H1 (cell line): ENCODE measurements at regions not wholly inside any gene's neighbourhood (a gene's known extent, or its start where the extent isn't known, plus 50 kb on each side); places are given as distances from the start of the nearest gene placed in this dataset.

Experiments
- CTCF ChIA-PET: fragments of 300-600 bp; sonication (Branson Sonifier 250); formaldehyde crosslinking; loops from one replicate; lab custom pipeline; 2021; ENCODE audit not compliant: partially characterized antibody; lab: Charles Lee
- POLR2A ChIA-PET: fragments of 300-600 bp; sonication (Branson Sonifier 250); formaldehyde crosslinking; loops from one replicate; lab custom pipeline; 2021; ENCODE audit warnings: inconsistent platforms; ENCODE audit not compliant: partially characterized antibody; lab: Charles Lee
- DNase-seq, 2 experiments: peaks; one replicate each; pipeline versions ENCODE4 v3.0.0 to v3.0.0-alpha.2; 2010 to 2022; ENCODE audit warnings: low spot score in 2 of 2, low read depth in 1 of 2, mixed read lengths in 1 of 2
- FAIRE-seq: peaks from 2 replicates; lab custom pipeline; 2011; peaks lifted over from hg19 to GRCh38; lab: Jason Lieb, UNC
- H2AFZ ChIP-seq: 2 replicates; pipeline ENCODE4 v1.8.1; 2012; ENCODE audit warnings: low read length, inconsistent platforms
- H2AK5ac ChIP-seq: 2 replicates; pipeline ENCODE4 v1.6.1; 2013; ENCODE audit warnings: low read depth, low read length
- H2BK120ac ChIP-seq: replicated peaks from 2 replicates; pipeline ENCODE3; 2013; ENCODE audit warnings: low read depth, low read length, inconsistent platforms
- H2BK12ac ChIP-seq: 2 replicates; pipeline ENCODE4 v1.6.1; 2013; ENCODE audit warnings: low read depth, low read length
- H2BK15ac ChIP-seq: 2 replicates; pipeline ENCODE4 v1.6.1; 2013; ENCODE audit warnings: low read length
- H2BK20ac ChIP-seq: 2 replicates; pipeline ENCODE4 v1.6.1; 2013; ENCODE audit warnings: low read length
- H2BK5ac ChIP-seq: 2 replicates; pipeline ENCODE4 v1.6.1; 2013; ENCODE audit warnings: low read depth, low read length
- H3K14ac ChIP-seq: 2 replicates; pipeline ENCODE4 v1.6.1; 2013; ENCODE audit warnings: inconsistent platforms; ENCODE audit not compliant: insufficient read length
- H3K18ac ChIP-seq: 2 replicates; pipeline ENCODE4 v1.6.1; 2013; ENCODE audit warnings: low read length; ENCODE audit errors: extremely low read depth
- H3K23ac ChIP-seq: 2 replicates; pipeline ENCODE4 v1.6.1; 2013; ENCODE audit warnings: inconsistent platforms; ENCODE audit not compliant: insufficient read length
- H3K23me2 ChIP-seq: 2 replicates; pipeline ENCODE4 v1.6.1; 2013; ENCODE audit warnings: low read depth, low read length
- H3K27ac ChIP-seq: 2 replicates; pipeline ENCODE4 v1.6.1; 2011; ENCODE audit warnings: low read depth, low read length, inconsistent platforms
- H3K27me3 ChIP-seq, 4 experiments: replicated peaks in 1 of 4; 1 replicate in 1 of 4; 2 replicates in 3 of 4; pipeline versions ENCODE4 v1.6.1 to v1.8.1; 2011 to 2013; ENCODE audit warnings: low read length in 3 of 4, mild to moderate bottlenecking in 3 of 4, inconsistent platforms in 2 of 4, mixed read lengths in 2 of 4, moderate library complexity in 1 of 4; ENCODE audit not compliant: control insufficient read depth in 3 of 4, insufficient read depth in 3 of 4; ENCODE audit errors: extremely low read depth in 1 of 4
- H3K36me3 ChIP-seq, 4 experiments: 2 replicates each; pipeline versions ENCODE4 v1.6.1 to v1.8.1; 2011 to 2013; ENCODE audit warnings: mild to moderate bottlenecking in 4 of 4, low read length in 3 of 4, moderate library complexity in 2 of 4, control low read depth in 1 of 4, inconsistent platforms in 1 of 4; ENCODE audit not compliant: insufficient read depth in 4 of 4, control insufficient read depth in 2 of 4
- H3K4ac ChIP-seq: replicated peaks from 2 replicates; pipeline ENCODE3; 2013; ENCODE audit warnings: low read length, low read depth, mixed read lengths, inconsistent platforms; ENCODE audit not compliant: insufficient read length
- H3K4me1 ChIP-seq, 4 experiments: replicated peaks in 1 of 4; 1 replicate in 1 of 4; 2 replicates in 3 of 4; pipeline versions ENCODE4 v1.6.1 to v1.8.1; 2011 to 2013; ENCODE audit warnings: low read length in 3 of 4, inconsistent platforms in 2 of 4, mixed read lengths in 1 of 4; ENCODE audit not compliant: insufficient read depth in 4 of 4, control insufficient read depth in 3 of 4
- H3K4me2 ChIP-seq, 2 experiments: 2 replicates each; pipeline versions ENCODE4 v1.6.1 to v1.8.1; 2011 to 2013; ENCODE audit warnings: low read depth in 2 of 2, low read length in 2 of 2, control low read depth in 1 of 2, inconsistent platforms in 1 of 2, mild to moderate bottlenecking in 1 of 2; ENCODE audit not compliant: insufficient read depth in 1 of 2
- H3K4me3 ChIP-seq, 4 experiments: fragments of 200-600, 300-600 bp in 1 of 4; sonication (generic), shearing (Covaris generic), sonication (Bioruptor Twin) in 1 of 4; 2 replicates each; pipeline versions ENCODE4 v1.5.1 to v1.8.1; 2011 to 2016; ENCODE audit warnings: low read length in 4 of 4, low read depth in 3 of 4, control low read depth in 2 of 4, inconsistent platforms in 2 of 4, mild to moderate bottlenecking in 2 of 4, mixed read lengths in 1 of 4, moderate library complexity in 1 of 4; ENCODE audit not compliant: insufficient read depth in 2 of 4; ENCODE audit errors: extremely low read depth in 1 of 4
- H3K56ac ChIP-seq: replicated peaks from 2 replicates; pipeline ENCODE3; 2013; ENCODE audit warnings: low read depth, mild to moderate bottlenecking, mixed read lengths, low read length, inconsistent platforms; ENCODE audit not compliant: insufficient read length
- H3K79me1 ChIP-seq: 2 replicates; pipeline ENCODE4 v1.6.1; 2013; ENCODE audit warnings: low read depth, low read length, control low read depth
- H3K79me2 ChIP-seq, 2 experiments: 2 replicates each; pipeline versions ENCODE4 v1.6.1 to v1.8.1; 2012 to 2013; ENCODE audit warnings: low read length in 2 of 2, mild to moderate bottlenecking in 2 of 2, inconsistent platforms in 1 of 2; ENCODE audit not compliant: insufficient read depth in 2 of 2, control insufficient read depth in 1 of 2
- H3K9ac ChIP-seq, 4 experiments: replicated peaks in 1 of 4; 1 replicate in 1 of 4; 2 replicates in 3 of 4; pipeline versions ENCODE4 v1.6.1 to v1.8.1; 2011 to 2013; ENCODE audit warnings: low read depth in 3 of 4, low read length in 3 of 4, control low read depth in 2 of 4, mild to moderate bottlenecking in 2 of 4, moderate library complexity in 2 of 4, inconsistent platforms in 1 of 4; ENCODE audit errors: extremely low read depth in 1 of 4
- H3K9me3 ChIP-seq, 2 experiments: 2 replicates each; pipeline versions ENCODE4 v1.6.1 to v1.8.1; 2012 to 2013; ENCODE audit warnings: mild to moderate bottlenecking in 2 of 2, moderate library complexity in 2 of 2, control low read depth in 1 of 2, inconsistent platforms in 1 of 2, low read depth in 1 of 2, low read length in 1 of 2, mixed read lengths in 1 of 2; ENCODE audit not compliant: insufficient read depth in 2 of 2
- H4K20me1 ChIP-seq, 2 experiments: replicated peaks in 1 of 2; 2 replicates each; pipeline versions ENCODE3 to v1.8.1; 2011 to 2013; ENCODE audit warnings: inconsistent platforms in 2 of 2, low read length in 2 of 2, mild to moderate bottlenecking in 1 of 2; ENCODE audit not compliant: insufficient read depth in 2 of 2, control insufficient read depth in 1 of 2
- H4K5ac ChIP-seq: 2 replicates; pipeline ENCODE4 v1.6.1; 2013; ENCODE audit warnings: low read length, low read depth, mixed read lengths, inconsistent platforms; ENCODE audit not compliant: insufficient read length
- H4K8ac ChIP-seq: 2 replicates; pipeline ENCODE4 v1.8.0; 2013; ENCODE audit warnings: mild to moderate bottlenecking, moderate library complexity, low read length, inconsistent platforms; ENCODE audit not compliant: insufficient read depth; ENCODE audit errors: extremely low read depth
- H4K91ac ChIP-seq: replicated peaks from 2 replicates; pipeline ENCODE3; 2013; ENCODE audit warnings: low read length, mixed read lengths, inconsistent platforms; ENCODE audit not compliant: insufficient read length
- ATF2 ChIP-seq: IDR thresholded peaks from 2 replicates; pipeline ENCODE4 v1.6.1; 2012; ENCODE audit warnings: low read length, inconsistent platforms
- BCL11A ChIP-seq, 2 experiments: IDR thresholded peaks; one replicate each; pipeline ENCODE4 v1.6.1; 2011; ENCODE audit warnings: low read depth in 2 of 2, low read length in 2 of 2, mild to moderate bottlenecking in 2 of 2
- CBX5 ChIP-seq: fragments of 300-800, 300-1000 bp; sonication (generic); IDR thresholded peaks from 2 replicates; pipeline ENCODE4 v1.7.1; 2016; ENCODE audit warnings: antibody characterized with exemption, low read length, low read depth
- GABPA ChIP-seq: IDR thresholded peaks from 2 replicates; pipeline ENCODE4 v1.6.1; 2011; ENCODE audit warnings: mild to moderate bottlenecking, low read length, moderate library complexity, borderline replicate concordance; ENCODE audit not compliant: insufficient read depth
- KDM1A ChIP-seq: fragments of 200-600, 300-600 bp; sonication (generic); IDR thresholded peaks from 2 replicates; pipeline ENCODE4 v1.7.1; 2016; ENCODE audit warnings: mild to moderate bottlenecking, low read length, borderline replicate concordance
- MAFK ChIP-seq: IDR thresholded peaks from 2 replicates; pipeline ENCODE4 v1.6.1; 2012; ENCODE audit warnings: low read depth, mild to moderate bottlenecking, improper control_type of control experiment, low read length
- POLR2AphosphoS5 ChIP-seq: IDR thresholded peaks from 2 replicates; pipeline ENCODE4 v1.6.1; 2011; ENCODE audit warnings: low read depth, low read length
- SAP30 ChIP-seq: fragments of 300-600 bp; sonication (generic); IDR thresholded peaks from 2 replicates; pipeline ENCODE4 v1.7.1; 2012; ENCODE audit warnings: low read length, moderate library complexity, mild to moderate bottlenecking, inconsistent platforms; ENCODE audit not compliant: insufficient read depth, insufficient replicate concordance
- SUZ12 ChIP-seq: fragments of 200-600 bp; sonication (generic); IDR thresholded peaks from 2 replicates; pipeline ENCODE4 v1.6.1; 2012; ENCODE audit warnings: mild to moderate bottlenecking, inconsistent platforms, low read length, moderate library complexity, mixed read lengths
- TAF7 ChIP-seq: optimal IDR thresholded peaks from 2 replicates; pipeline ENCODE3; 2011; ENCODE audit warnings: low read depth, mild to moderate bottlenecking, inconsistent platforms, low read length, moderate library complexity, borderline replicate concordance

DNA sequence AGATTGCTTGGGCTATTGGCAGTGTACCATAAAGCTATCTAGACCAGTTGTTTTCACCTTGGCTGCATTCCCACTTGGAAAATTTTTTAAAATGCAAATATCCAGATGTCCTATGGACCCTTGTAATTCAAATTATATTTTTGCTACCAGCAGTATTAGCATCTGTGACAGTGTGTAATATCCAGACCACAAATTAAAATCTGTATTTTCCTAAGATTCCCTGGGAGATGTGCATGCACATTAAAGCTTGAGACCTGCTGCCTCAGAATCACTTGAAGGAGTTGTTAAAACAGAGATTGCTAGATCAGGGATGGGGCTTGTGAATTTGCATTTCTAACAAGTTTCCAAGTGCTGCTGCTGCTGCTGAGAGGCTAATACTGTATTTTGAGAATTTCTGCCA, 381.2 kb upstream of the PDE4D start:
- Histone ChIP-seq H3K4me3 (no peak overlapping the region), H3K18ac (no peak overlapping the region), H3K56ac (no peak overlapping the region), H3K27ac (no peak overlapping the region), H4K5ac (no peak overlapping the region), H2BK20ac (no peak overlapping the region), H3K23me2 (no peaks in the 10 kb centered on the region), H2BK120ac (no peak overlapping the region), H3K79me2 (no peaks in the 10 kb centered on the region), H2BK12ac (no peak overlapping the region), H3K79me1 (no peaks in the 10 kb centered on the region), H2AK5ac (no peak overlapping the region), H4K8ac (no peak overlapping the region), H3K9ac (no peak overlapping the region), H3K4ac (no peak overlapping the region), H2AFZ (no peak overlapping the region), H3K23ac (no peak overlapping the region), H3K9me3 (no peaks in the 10 kb centered on the region), H4K91ac (no peak overlapping the region), H3K4me1 (no peaks in the 10 kb centered on the region), H4K20me1 (no peaks in the 10 kb centered on the region), H2BK5ac (no peak overlapping the region), H3K27me3 (no peaks in the 10 kb centered on the region), H3K14ac (no peak overlapping the region), H2BK15ac (no peak overlapping the region), H3K36me3 (no peaks in the 10 kb centered on the region), H3K4me2 (no peak overlapping the region)
- ChIA-PET POLR2A (no interaction called here), CTCF (interaction anchor here (4.9 kb wide), 1 partner anchor 12 kb away, joined by 29 read pairs; no protein-coding TSS in a partner anchor)
- FAIRE-seq = no peak
- DNase-seq = no peak
- no peak for TF ChIP-seq GABPA
- no peak for TF ChIP-seq CBX5
- no peak for TF ChIP-seq BCL11A (IDR thresholded peaks at IDR 0.05; ENCODE audit: low read depth in 2 of 2, low read length in 2 of 2)
- no peak for TF ChIP-seq POLR2AphosphoS5
- no peak for TF ChIP-seq ATF2
- no peak for TF ChIP-seq SAP30
- TF ChIP-seq SUZ12 = no peak
- no peak for TF ChIP-seq KDM1A
- no peak for TF ChIP-seq MAFK
- TF ChIP-seq TAF7 = no peak
